Astrocyte of the spinal cord (primary cell): ENCODE measurements at regions not wholly inside any gene's neighbourhood (a gene's known extent, or its start where the extent isn't known, plus 50 kb on each side); places are given as distances from the start of the nearest gene placed in this dataset.

Experiments
- DNase-seq: peaks from one replicate; pipeline ENCODE4 v3.0.0; 2011; ENCODE audit warnings: low read depth, low spot score
- H3K4me3 ChIP-seq: 2 replicates; pipeline ENCODE4 v1.5.1; 2011; ENCODE audit warnings: low read depth, mild to moderate bottlenecking, low read length, moderate library complexity
- CTCF ChIP-seq: IDR thresholded peaks from 2 replicates; pipeline ENCODE4 v1.5.1; 2012; ENCODE audit warnings: low read depth, mild to moderate bottlenecking, low read length, inconsistent platforms
- in situ Hi-C: cut with HindIII; loops from 2 replicates; pipeline ENCODE4 v1.10.0; 2017; ENCODE audit warnings: low sequenced_read_pairs

GRCh38 chr1:55427606-55428005 lies 212.4 kb upstream of the USP24 start:
- in situ Hi-C loops: no loop called here
- TF ChIP-seq CTCF: no peak
- no peak for DNase-seq
- H3K4me3 ChIP-seq: no peak overlapping the region

- no peak for DNase-seq
Measured at GRCh38 chr1:55426619-55427018, 211.5 kb upstream of the USP24 start.

GRCh38 chr1:55426156-55426555 lies 211.0 kb upstream of the USP24 start:
- no peak for DNase-seq
- TF ChIP-seq CTCF: no peak
- no peak overlapping the region for H3K4me3 ChIP-seq
- in situ Hi-C loops: no loop called here

More at GRCh38 chr1:55426619-55427018, 211.5 kb upstream of the USP24 start:
- no peak overlapping the region for H3K4me3 ChIP-seq
- in situ Hi-C loops: no loop called here
- TF ChIP-seq CTCF: no peak

- H3K4me3 ChIP-seq: no peak overlapping the region
- in situ Hi-C loops: no loop called here
- no peak for DNase-seq
- no peak for TF ChIP-seq CTCF
Measured at GRCh38 chr1:55425310-55425930, 210.3 kb upstream of the USP24 start.

- TF ChIP-seq CTCF: no peak
- no peak for DNase-seq
- in situ Hi-C loops: no loop called here
- H3K4me3 ChIP-seq: no peak overlapping the region
Measured at GRCh38 chr1:55423376-55423775, 208.2 kb upstream of the USP24 start.

GRCh38 chr1:55420929-55421716 lies 206.0 kb upstream of the USP24 start:
- no peak overlapping the region for H3K4me3 ChIP-seq
- in situ Hi-C loops: no loop called here
- no peak for TF ChIP-seq CTCF
- DNase-seq: no peak
